IMR-90 (cell line): ENCODE measurements at regions not wholly inside any gene's neighbourhood (a gene's known extent, or its start where the extent isn't known, plus 50 kb on each side); places are given as distances from the start of the nearest gene placed in this dataset.

Experiments
- ATAC-seq: fragments of 200-7000 bp; cut with Tn5 transposase; 2 replicates; pipeline ENCODE4 v1.9.1; 2020; ENCODE audit warnings: low read depth, mild to moderate bottlenecking, moderate library complexity
- BruUV-seq: library from RNA; stranded (reverse); fragments of 400-500 nt; replicated peaks from 2 replicates; lab custom pipeline; 2021; lab: Mats Ljungman, UMichigan
- CTCF ChIA-PET: fragments of 300-600 bp; formaldehyde crosslinking; extraction: SDS; loops from one replicate; lab custom pipeline; 2021; ENCODE audit warnings: antibody characterized with exemption; lab: Yijun Ruan, JAX
- POLR2A ChIA-PET: fragments of 300-600 bp; sonication (Branson Sonifier 250); formaldehyde crosslinking; loops from one replicate; lab custom pipeline; 2022; ENCODE audit warnings: antibody characterized with exemption; ENCODE audit not compliant: unreplicated experiment; lab: Charles Lee
- DNase-seq: peaks from one replicate; pipeline ENCODE4 v3.0.0; 2013
- H2AFZ ChIP-seq: replicated peaks from 2 replicates; pipeline ENCODE3; 2013; ENCODE audit warnings: low read length, mild to moderate bottlenecking; ENCODE audit not compliant: poor library complexity
- H2AK5ac ChIP-seq: 2 replicates; pipeline ENCODE4 v1.6.1; 2013; ENCODE audit warnings: low read depth, low read length, inconsistent platforms
- H2AK9ac ChIP-seq: replicated peaks from 2 replicates; pipeline ENCODE3; 2013; ENCODE audit warnings: mild to moderate bottlenecking, low read depth, low read length, moderate library complexity; ENCODE audit not compliant: poor library complexity
- H2BK120ac ChIP-seq: 2 replicates; pipeline ENCODE4 v1.6.1; 2013; ENCODE audit warnings: low read depth, low read length, inconsistent platforms
- H2BK15ac ChIP-seq: 3 replicates; pipeline ENCODE4 v1.6.1; 2013; ENCODE audit warnings: low read depth, low read length, inconsistent platforms
- H2BK20ac ChIP-seq: 2 replicates; pipeline ENCODE4 v1.6.1; 2013; ENCODE audit warnings: low read depth, mild to moderate bottlenecking, inconsistent platforms, low read length, moderate library complexity
- H2BK5ac ChIP-seq: 2 replicates; pipeline ENCODE4 v1.6.1; 2013; ENCODE audit warnings: mild to moderate bottlenecking, low read depth, low read length, inconsistent platforms; ENCODE audit not compliant: poor library complexity, severe bottlenecking
- H3K14ac ChIP-seq: replicated peaks from 2 replicates; pipeline ENCODE4 v1.6.1; 2013; ENCODE audit warnings: low read depth, low read length, inconsistent platforms
- H3K18ac ChIP-seq: 2 replicates; pipeline ENCODE4 v1.6.1; 2013; ENCODE audit warnings: low read depth, low read length, control low read depth
- H3K23ac ChIP-seq: 2 replicates; pipeline ENCODE4 v1.6.1; 2013; ENCODE audit warnings: low read depth, low read length, inconsistent platforms
- H3K27ac ChIP-seq: 2 replicates; pipeline ENCODE4 v1.5.1; 2013; ENCODE audit warnings: mild to moderate bottlenecking, control low read depth, low read length; ENCODE audit not compliant: insufficient read depth
- H3K27me3 ChIP-seq: 2 replicates; pipeline ENCODE4 v1.6.1; 2013; ENCODE audit warnings: low read length; ENCODE audit not compliant: control insufficient read depth, insufficient read depth
- H3K36me3 ChIP-seq: 2 replicates; pipeline ENCODE4 v1.6.1; 2013; ENCODE audit warnings: low read length, mixed read lengths; ENCODE audit not compliant: control insufficient read depth, insufficient read depth
- H3K4ac ChIP-seq: 2 replicates; pipeline ENCODE4 v1.6.1; 2013; ENCODE audit warnings: low read depth, low read length, inconsistent platforms
- H3K4me1 ChIP-seq: 2 replicates; pipeline ENCODE4 v1.6.1; 2013; ENCODE audit warnings: low read length, mixed read lengths; ENCODE audit not compliant: control insufficient read depth, insufficient read depth
- H3K4me2 ChIP-seq: 2 replicates; pipeline ENCODE4 v1.6.1; 2013; ENCODE audit warnings: low read depth, mild to moderate bottlenecking, control low read depth, low read length, moderate library complexity
- H3K4me3 ChIP-seq: 2 replicates; pipeline ENCODE4 v1.5.1; 2013; ENCODE audit warnings: low read depth, mild to moderate bottlenecking, control low read depth, low read length, moderate library complexity; ENCODE audit not compliant: insufficient read depth
- H3K56ac ChIP-seq: 2 replicates; pipeline ENCODE4 v1.6.1; 2013; ENCODE audit warnings: low read length, inconsistent platforms; ENCODE audit not compliant: insufficient read depth; ENCODE audit errors: extremely low read depth
- H3K79me1 ChIP-seq, 2 experiments: 2 replicates each; pipeline ENCODE4 v1.6.1; 2013; ENCODE audit warnings: low read length in 2 of 2, inconsistent platforms in 1 of 2, low read depth in 1 of 2
- H3K9ac ChIP-seq: 2 replicates; pipeline ENCODE4 v1.6.1; 2013; ENCODE audit warnings: low read depth, low read length, control low read depth
- H3K9me1 ChIP-seq: 2 replicates; pipeline ENCODE4 v1.6.1; 2013; ENCODE audit warnings: low read length, inconsistent platforms; ENCODE audit not compliant: insufficient read depth
- H3K9me3 ChIP-seq: 2 replicates; pipeline ENCODE4 v1.6.1; 2013; ENCODE audit warnings: low read length; ENCODE audit not compliant: control insufficient read depth, insufficient read depth
- H4K20me1 ChIP-seq: 2 replicates; pipeline ENCODE4 v1.6.1; 2013; ENCODE audit warnings: low read length, inconsistent platforms; ENCODE audit not compliant: insufficient read depth
- H4K5ac ChIP-seq: 2 replicates; pipeline ENCODE4 v1.6.1; 2013; ENCODE audit warnings: mild to moderate bottlenecking, low read depth, low read length, control low read depth
- H4K8ac ChIP-seq, 2 experiments: 2 replicates each; pipeline ENCODE4 v1.6.1; 2013; ENCODE audit warnings: low read depth in 2 of 2, low read length in 2 of 2, control low read depth in 1 of 2, inconsistent platforms in 1 of 2
- H4K91ac ChIP-seq: 2 replicates; pipeline ENCODE4 v1.6.1; 2013; ENCODE audit warnings: low read depth, low read length, inconsistent platforms; ENCODE audit not compliant: insufficient read depth
- BHLHE40 ChIP-seq: fragments of 150-350 bp; IDR thresholded peaks from 2 replicates; pipeline ENCODE4 v1.6.1; 2016; ENCODE audit warnings: mild to moderate bottlenecking, low read depth, low read length
- CEBPB ChIP-seq: IDR thresholded peaks from 2 replicates; pipeline ENCODE4 v1.6.1; 2012; ENCODE audit warnings: low read depth, low read length, improper control_type of control experiment
- CHD1 ChIP-seq: IDR thresholded peaks from 2 replicates; pipeline ENCODE4 v1.6.1; 2012; ENCODE audit warnings: low read depth, low read length, improper control_type of control experiment
- FOS ChIP-seq: fragments of 150-350 bp; IDR thresholded peaks from 2 replicates; pipeline ENCODE4 v1.6.1; 2016; ENCODE audit warnings: low read depth, low read length
- MAFK ChIP-seq: IDR thresholded peaks from 2 replicates; pipeline ENCODE4 v1.6.1; 2012; ENCODE audit warnings: low read depth, low read length, improper control_type of control experiment
- MAZ ChIP-seq: IDR thresholded peaks from 2 replicates; pipeline ENCODE4 v1.6.1; 2012; ENCODE audit warnings: low read depth, mild to moderate bottlenecking, low read length, improper control_type of control experiment, moderate library complexity, borderline replicate concordance
- MXI1 ChIP-seq: IDR thresholded peaks from 2 replicates; pipeline ENCODE4 v1.6.1; 2012; ENCODE audit warnings: low read depth, mild to moderate bottlenecking, low read length, moderate library complexity, borderline replicate concordance
- NFE2L2 ChIP-seq: fragments of 150-350 bp; IDR thresholded peaks from 2 replicates; pipeline ENCODE4 v1.6.1; 2016; ENCODE audit warnings: low read depth, mild to moderate bottlenecking, low read length
- POLR2A ChIP-seq: IDR thresholded peaks from 2 replicates; pipeline ENCODE4 v1.6.1; 2012; ENCODE audit warnings: mild to moderate bottlenecking, low read depth, low read length
- RAD21 ChIP-seq: IDR thresholded peaks from 2 replicates; pipeline ENCODE4 v1.6.1; 2012; ENCODE audit warnings: low read length, improper control_type of control experiment
- RCOR1 ChIP-seq: IDR thresholded peaks from 2 replicates; pipeline ENCODE4 v1.6.1; 2012; ENCODE audit warnings: mild to moderate bottlenecking, low read length, improper control_type of control experiment; ENCODE audit not compliant: insufficient replicate concordance
- RFX5 ChIP-seq: IDR thresholded peaks from 2 replicates; pipeline ENCODE4 v1.8.0; 2012; ENCODE audit warnings: low read depth, mild to moderate bottlenecking, low read length, moderate library complexity
- SMC3 ChIP-seq: fragments of 150-350 bp; IDR thresholded peaks from 2 replicates; pipeline ENCODE4 v1.6.1; 2016; ENCODE audit warnings: low read depth, mild to moderate bottlenecking, antibody characterized with exemption, low read length, moderate library complexity
- WGBS, 2 experiments: methylation state at CpG; one replicate each; pipeline versions ENCODE4 v1.1.5 to v1.1.7; 2013; ENCODE audit warnings: missing lambda C conversion rate in 2 of 2; ENCODE audit not compliant: insufficient read length in 1 of 2; ENCODE audit errors: extremely low coverage in 2 of 2; 5-methylcytosine and 5-hydroxymethylcytosine counted together
- dilution Hi-C: fragments of 300-500 bp; cut with HindIII; formaldehyde crosslinking; loops from one replicate; pipeline ENCODE4 v1.14.3; 2018; ENCODE audit warnings: low sequenced_read_pairs; ENCODE audit not compliant: unreplicated experiment
- in situ Hi-C: fragments of 300-500 bp; cut with MboI; formaldehyde crosslinking; loops from 3 replicates; pipeline ENCODE4 v1.14.3; 2019; ENCODE audit warnings: low sequenced_read_pairs, inconsistent platforms, mixed read lengths
- intact Hi-C: fragments of 100-400 bp; cut with micrococcal nuclease; formaldehyde crosslinking; loops from 2 replicates; pipeline ENCODE4 v1.10.0; 2022
- TF ChIP-seq, protein P1 (sequence below): fragments of 150-350 bp; IDR thresholded peaks from 2 replicates; pipeline ENCODE4 v1.6.1; 2016; ENCODE audit warnings: low read depth, mild to moderate bottlenecking, low read length, moderate library complexity, borderline replicate concordance
- TF ChIP-seq, protein P2 (sequence below): conservative IDR thresholded peaks from 2 replicates; pipeline ENCODE4 v1.5.1; 2012; ENCODE audit warnings: mild to moderate bottlenecking, low read depth, low read length, improper control_type of control experiment
- TF ChIP-seq, protein P3 (sequence below): fragments of 150-350 bp; IDR thresholded peaks from 2 replicates; pipeline ENCODE4 v1.6.1; 2017; ENCODE audit warnings: mild to moderate bottlenecking, antibody characterized with exemption, low read length, low read depth

DNA sequence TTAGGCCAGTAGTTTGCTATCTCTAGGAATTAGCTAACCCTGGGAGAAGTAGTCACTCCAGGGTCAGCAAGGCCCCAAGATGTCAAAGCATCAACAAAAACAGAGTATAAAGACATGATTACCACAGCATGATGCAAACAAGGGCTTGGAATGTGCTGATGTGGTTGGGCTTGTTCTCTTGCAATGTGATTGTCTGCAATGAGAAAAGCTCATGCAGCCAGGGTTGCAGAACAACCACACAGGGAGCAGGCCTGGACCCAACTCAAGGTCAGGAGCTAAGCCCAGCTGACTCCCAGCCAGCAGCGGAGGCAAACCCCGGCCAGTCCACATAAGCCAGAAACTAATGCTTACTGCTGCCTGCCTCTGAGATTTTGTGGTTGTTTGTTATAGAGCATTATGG, 132.4 kb upstream of the ZC3H12C start:
- Histone ChIP-seq H3K27me3 (no peaks in the 10 kb centered on the region), H3K36me3 (no peaks in the 10 kb centered on the region), H2AK9ac (no peak overlapping the region), H2BK120ac (no peak overlapping the region), H3K27ac (no peak overlapping the region), H3K18ac (no peak overlapping the region), H3K23ac (no peak overlapping the region), H4K8ac (no peak overlapping the region), H3K14ac (no peak overlapping the region), H2AK5ac (no peak overlapping the region), H4K91ac (no peak overlapping the region), H3K4ac (no peak overlapping the region), H2BK5ac (no peak overlapping the region), H3K4me3 (no peak overlapping the region), H2BK15ac (no peak overlapping the region), H3K79me1 (no peaks in the 10 kb centered on the region), H4K5ac (no peak overlapping the region), H3K4me1 (no peaks in the 10 kb centered on the region), H3K9ac (no peak overlapping the region), H2AFZ (no peak overlapping the region), H3K56ac (no peak overlapping the region), H2BK20ac (no peak overlapping the region), H4K20me1 (no peaks in the 10 kb centered on the region), H3K9me1 (no peaks in the 10 kb centered on the region), H3K9me3 (no peaks in the 10 kb centered on the region), H3K4me2 (no peak overlapping the region)
- no TSS peak for BruUV-seq
- peak; percentile 93 for ATAC-seq
- DNase-seq: peak; percentile 79
- CTCF ChIA-PET: no interaction called here
- in situ Hi-C loops: loop anchor here (25.0 kb wide), 1 partner anchor 226 kb away; no protein-coding TSS in a partner anchor
- no CpG with 5 or more reads among the region's 2 CpGs for WGBS, 2 experiments
- TF ChIP-seq MXI1 (no peak), FOS (no peak), MAFK (peak; percentile 60; the same call in 1 of the 2 replicates), POLR2A (no peak), RCOR1 (no peak), BHLHE40 (no peak), CEBPB (peak; percentile 67), RAD21 (no peak), RFX5 (no peak), CHD1 (no peak), NFE2L2 (peak; percentile 13; the same call in 1 of the 2 replicates), MAZ (no peak), SMC3 (no peak)
- TF ChIP-seq, protein P1, sequence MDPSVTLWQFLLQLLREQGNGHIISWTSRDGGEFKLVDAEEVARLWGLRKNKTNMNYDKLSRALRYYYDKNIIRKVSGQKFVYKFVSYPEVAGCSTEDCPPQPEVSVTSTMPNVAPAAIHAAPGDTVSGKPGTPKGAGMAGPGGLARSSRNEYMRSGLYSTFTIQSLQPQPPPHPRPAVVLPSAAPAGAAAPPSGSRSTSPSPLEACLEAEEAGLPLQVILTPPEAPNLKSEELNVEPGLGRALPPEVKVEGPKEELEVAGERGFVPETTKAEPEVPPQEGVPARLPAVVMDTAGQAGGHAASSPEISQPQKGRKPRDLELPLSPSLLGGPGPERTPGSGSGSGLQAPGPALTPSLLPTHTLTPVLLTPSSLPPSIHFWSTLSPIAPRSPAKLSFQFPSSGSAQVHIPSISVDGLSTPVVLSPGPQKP: no peak
- TF ChIP-seq, protein P2, sequence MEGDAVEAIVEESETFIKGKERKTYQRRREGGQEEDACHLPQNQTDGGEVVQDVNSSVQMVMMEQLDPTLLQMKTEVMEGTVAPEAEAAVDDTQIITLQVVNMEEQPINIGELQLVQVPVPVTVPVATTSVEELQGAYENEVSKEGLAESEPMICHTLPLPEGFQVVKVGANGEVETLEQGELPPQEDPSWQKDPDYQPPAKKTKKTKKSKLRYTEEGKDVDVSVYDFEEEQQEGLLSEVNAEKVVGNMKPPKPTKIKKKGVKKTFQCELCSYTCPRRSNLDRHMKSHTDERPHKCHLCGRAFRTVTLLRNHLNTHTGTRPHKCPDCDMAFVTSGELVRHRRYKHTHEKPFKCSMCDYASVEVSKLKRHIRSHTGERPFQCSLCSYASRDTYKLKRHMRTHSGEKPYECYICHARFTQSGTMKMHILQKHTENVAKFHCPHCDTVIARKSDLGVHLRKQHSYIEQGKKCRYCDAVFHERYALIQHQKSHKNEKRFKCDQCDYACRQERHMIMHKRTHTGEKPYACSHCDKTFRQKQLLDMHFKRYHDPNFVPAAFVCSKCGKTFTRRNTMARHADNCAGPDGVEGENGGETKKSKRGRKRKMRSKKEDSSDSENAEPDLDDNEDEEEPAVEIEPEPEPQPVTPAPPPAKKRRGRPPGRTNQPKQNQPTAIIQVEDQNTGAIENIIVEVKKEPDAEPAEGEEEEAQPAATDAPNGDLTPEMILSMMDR: no peak
- TF ChIP-seq, protein P3, sequence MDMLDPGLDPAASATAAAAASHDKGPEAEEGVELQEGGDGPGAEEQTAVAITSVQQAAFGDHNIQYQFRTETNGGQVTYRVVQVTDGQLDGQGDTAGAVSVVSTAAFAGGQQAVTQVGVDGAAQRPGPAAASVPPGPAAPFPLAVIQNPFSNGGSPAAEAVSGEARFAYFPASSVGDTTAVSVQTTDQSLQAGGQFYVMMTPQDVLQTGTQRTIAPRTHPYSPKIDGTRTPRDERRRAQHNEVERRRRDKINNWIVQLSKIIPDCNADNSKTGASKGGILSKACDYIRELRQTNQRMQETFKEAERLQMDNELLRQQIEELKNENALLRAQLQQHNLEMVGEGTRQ: peak; percentile 12; the same call in 1 of the 2 replicates
- dilution Hi-C loops: no loop called here
- POLR2A ChIA-PET: no interaction called here
- intact Hi-C loops: no loop called here
